Ishikawa (cell line): ENCODE measurements at regions not wholly inside any gene's neighbourhood (a gene's known extent, or its start where the extent isn't known, plus 50 kb on each side); places are given as distances from the start of the nearest gene placed in this dataset.

Experiments
- CEBPB ChIP-seq: IDR thresholded peaks from 2 replicates; pipeline ENCODE4 v1.6.1; 2012
- CREB1 ChIP-seq: IDR thresholded peaks from 2 replicates; pipeline ENCODE4 v1.6.1; 2012; ENCODE audit warnings: low read depth
- EGR1 ChIP-seq: IDR thresholded peaks from 2 replicates; pipeline ENCODE4 v1.6.1; 2012
- EP300 ChIP-seq: IDR thresholded peaks from 2 replicates; pipeline ENCODE4 v1.6.1; 2012; ENCODE audit warnings: borderline replicate concordance
- FOXM1 ChIP-seq: IDR thresholded peaks from 2 replicates; pipeline ENCODE4 v1.6.1; 2012; ENCODE audit warnings: low read depth, borderline replicate concordance
- NFIC ChIP-seq: IDR thresholded peaks from 2 replicates; pipeline ENCODE4 v1.6.1; 2012
- RAD21 ChIP-seq: IDR thresholded peaks from 2 replicates; pipeline ENCODE4 v1.6.1; 2012; ENCODE audit warnings: low read depth
- TCF12 ChIP-seq: IDR thresholded peaks from 2 replicates; pipeline ENCODE4 v1.6.1; 2012; ENCODE audit warnings: low read depth
- TEAD4 ChIP-seq: IDR thresholded peaks from 2 replicates; pipeline ENCODE4 v1.6.1; 2012
- YY1 ChIP-seq: IDR thresholded peaks from 2 replicates; pipeline ENCODE4 v1.6.1; 2012; ENCODE audit warnings: low read depth
- ZBTB7A ChIP-seq: IDR thresholded peaks from 2 replicates; pipeline ENCODE4 v1.6.1; 2012; ENCODE audit warnings: low read depth
- TF ChIP-seq, protein P1 (sequence below): IDR thresholded peaks from 2 replicates; pipeline ENCODE4 v1.6.1; 2012
- TF ChIP-seq, protein P2 (sequence below): IDR thresholded peaks from 2 replicates; pipeline ENCODE4 v1.6.1; 2012; ENCODE audit warnings: low read depth, mild to moderate bottlenecking
- TF ChIP-seq, protein P3 (sequence below): IDR thresholded peaks from 2 replicates; pipeline ENCODE4 v1.6.1; 2012

DNA sequence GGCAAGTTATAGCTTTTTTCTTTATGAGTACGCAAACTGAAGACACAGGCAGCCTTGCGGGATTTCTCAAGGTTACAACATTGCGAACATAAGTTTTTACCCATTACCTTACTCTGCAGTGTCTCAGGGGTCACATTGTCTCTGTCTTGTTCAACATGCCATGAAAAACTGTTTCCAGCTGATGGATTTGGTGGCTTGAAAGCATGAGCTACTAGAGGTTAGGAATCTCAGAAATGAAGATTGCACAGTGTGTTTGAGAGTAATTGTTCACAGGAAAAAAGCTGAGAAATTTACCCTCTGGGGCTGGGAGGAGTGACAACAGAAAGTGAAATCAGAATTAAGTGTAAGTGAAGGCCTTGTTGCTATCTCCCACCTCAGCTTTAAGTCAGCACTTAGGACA, 568.6 kb downstream of the TAFA4 start:
- TF ChIP-seq TCF12 (no peak), EP300 (no peak), FOXM1 (no peak), ZBTB7A (no peak), CREB1 (no peak), CEBPB (no peak), RAD21 (no peak), YY1 (no peak), NFIC (no peak), EGR1 (no peak), TEAD4 (no peak)
- TF ChIP-seq, protein P1, sequence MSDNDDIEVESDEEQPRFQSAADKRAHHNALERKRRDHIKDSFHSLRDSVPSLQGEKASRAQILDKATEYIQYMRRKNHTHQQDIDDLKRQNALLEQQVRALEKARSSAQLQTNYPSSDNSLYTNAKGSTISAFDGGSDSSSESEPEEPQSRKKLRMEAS, result no peak
- TF ChIP-seq, protein P2, sequence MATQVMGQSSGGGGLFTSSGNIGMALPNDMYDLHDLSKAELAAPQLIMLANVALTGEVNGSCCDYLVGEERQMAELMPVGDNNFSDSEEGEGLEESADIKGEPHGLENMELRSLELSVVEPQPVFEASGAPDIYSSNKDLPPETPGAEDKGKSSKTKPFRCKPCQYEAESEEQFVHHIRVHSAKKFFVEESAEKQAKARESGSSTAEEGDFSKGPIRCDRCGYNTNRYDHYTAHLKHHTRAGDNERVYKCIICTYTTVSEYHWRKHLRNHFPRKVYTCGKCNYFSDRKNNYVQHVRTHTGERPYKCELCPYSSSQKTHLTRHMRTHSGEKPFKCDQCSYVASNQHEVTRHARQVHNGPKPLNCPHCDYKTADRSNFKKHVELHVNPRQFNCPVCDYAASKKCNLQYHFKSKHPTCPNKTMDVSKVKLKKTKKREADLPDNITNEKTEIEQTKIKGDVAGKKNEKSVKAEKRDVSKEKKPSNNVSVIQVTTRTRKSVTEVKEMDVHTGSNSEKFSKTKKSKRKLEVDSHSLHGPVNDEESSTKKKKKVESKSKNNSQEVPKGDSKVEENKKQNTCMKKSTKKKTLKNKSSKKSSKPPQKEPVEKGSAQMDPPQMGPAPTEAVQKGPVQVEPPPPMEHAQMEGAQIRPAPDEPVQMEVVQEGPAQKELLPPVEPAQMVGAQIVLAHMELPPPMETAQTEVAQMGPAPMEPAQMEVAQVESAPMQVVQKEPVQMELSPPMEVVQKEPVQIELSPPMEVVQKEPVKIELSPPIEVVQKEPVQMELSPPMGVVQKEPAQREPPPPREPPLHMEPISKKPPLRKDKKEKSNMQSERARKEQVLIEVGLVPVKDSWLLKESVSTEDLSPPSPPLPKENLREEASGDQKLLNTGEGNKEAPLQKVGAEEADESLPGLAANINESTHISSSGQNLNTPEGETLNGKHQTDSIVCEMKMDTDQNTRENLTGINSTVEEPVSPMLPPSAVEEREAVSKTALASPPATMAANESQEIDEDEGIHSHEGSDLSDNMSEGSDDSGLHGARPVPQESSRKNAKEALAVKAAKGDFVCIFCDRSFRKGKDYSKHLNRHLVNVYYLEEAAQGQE, result no peak
- TF ChIP-seq, protein P3, sequence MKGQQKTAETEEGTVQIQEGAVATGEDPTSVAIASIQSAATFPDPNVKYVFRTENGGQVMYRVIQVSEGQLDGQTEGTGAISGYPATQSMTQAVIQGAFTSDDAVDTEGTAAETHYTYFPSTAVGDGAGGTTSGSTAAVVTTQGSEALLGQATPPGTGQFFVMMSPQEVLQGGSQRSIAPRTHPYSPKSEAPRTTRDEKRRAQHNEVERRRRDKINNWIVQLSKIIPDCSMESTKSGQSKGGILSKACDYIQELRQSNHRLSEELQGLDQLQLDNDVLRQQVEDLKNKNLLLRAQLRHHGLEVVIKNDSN, result no peak
